ENCODE measurements at regions not wholly inside any gene's neighbourhood (a gene's known extent, or its start where the extent isn't known, plus 50 kb on each side); places are given as distances from the start of the nearest gene placed in this dataset.

DNA sequence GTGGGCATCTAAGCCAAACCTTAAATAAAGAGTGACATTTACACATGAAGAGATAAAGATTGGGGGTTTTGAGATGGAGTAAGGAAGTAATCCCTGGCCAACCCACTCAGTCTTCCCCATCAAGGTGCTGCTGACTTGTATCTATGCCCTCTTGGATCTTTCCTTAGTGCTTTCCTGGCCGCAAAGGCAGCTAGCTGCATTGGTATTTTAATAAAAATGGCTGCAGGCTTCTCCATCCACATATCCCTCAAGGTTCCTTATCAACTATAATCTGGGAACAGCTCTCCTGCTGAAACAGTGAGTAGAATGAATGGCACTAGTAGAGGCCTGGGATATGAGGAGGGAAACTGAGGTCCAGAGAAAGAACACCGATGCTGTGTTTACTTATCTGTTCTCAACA is 122.2 kb upstream of the ANKRD28 start:
- TF ChIP-seq, protein P1, sequence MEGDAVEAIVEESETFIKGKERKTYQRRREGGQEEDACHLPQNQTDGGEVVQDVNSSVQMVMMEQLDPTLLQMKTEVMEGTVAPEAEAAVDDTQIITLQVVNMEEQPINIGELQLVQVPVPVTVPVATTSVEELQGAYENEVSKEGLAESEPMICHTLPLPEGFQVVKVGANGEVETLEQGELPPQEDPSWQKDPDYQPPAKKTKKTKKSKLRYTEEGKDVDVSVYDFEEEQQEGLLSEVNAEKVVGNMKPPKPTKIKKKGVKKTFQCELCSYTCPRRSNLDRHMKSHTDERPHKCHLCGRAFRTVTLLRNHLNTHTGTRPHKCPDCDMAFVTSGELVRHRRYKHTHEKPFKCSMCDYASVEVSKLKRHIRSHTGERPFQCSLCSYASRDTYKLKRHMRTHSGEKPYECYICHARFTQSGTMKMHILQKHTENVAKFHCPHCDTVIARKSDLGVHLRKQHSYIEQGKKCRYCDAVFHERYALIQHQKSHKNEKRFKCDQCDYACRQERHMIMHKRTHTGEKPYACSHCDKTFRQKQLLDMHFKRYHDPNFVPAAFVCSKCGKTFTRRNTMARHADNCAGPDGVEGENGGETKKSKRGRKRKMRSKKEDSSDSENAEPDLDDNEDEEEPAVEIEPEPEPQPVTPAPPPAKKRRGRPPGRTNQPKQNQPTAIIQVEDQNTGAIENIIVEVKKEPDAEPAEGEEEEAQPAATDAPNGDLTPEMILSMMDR (IDR thresholded peaks at IDR 0.05) = no peak
- no peak for TF ChIP-seq POLR2A (IDR thresholded peaks at IDR 0.05)
